ENCODE measurements at regions not wholly inside any gene's neighbourhood (a gene's known extent, or its start where the extent isn't known, plus 50 kb on each side); places are given as distances from the start of the nearest gene placed in this dataset.

DNA sequence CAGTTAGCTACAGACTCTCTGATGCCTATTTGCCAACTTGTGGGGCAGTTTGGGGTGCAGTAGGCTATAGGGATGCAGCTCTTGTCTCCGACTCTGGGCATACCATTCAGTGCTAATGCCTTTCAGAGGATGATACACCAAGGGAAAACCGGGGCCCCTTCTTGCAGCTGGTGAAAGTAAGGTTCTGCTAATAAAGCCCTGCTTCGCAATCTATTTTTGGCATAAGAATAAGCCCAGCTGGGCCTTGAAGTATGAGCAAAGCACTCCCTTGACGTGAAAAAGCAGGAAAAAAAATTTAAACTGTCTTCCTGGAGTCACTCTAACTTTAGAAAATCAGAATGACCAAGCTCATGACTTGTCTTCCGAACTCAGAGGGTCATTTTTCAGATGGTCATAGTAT lies 124.1 kb upstream of the RBM19 start:
- TF ChIP-seq CTCF (conservative IDR thresholded peaks at IDR 0.05; ENCODE audit: low read depth, low read length) (no peak), EZH2 (IDR thresholded peaks at IDR 0.05; ENCODE audit: borderline replicate concordance, low read depth, low read length, poor library complexity, severe bottlenecking) (no peak)

All from A673 (cell line).